AG09319 (cell line): ENCODE measurements at regions not wholly inside any gene's neighbourhood (a gene's known extent, or its start where the extent isn't known, plus 50 kb on each side); places are given as distances from the start of the nearest gene placed in this dataset.
A peak's percentile ranks its signal among the peaks of the same experiment; 100 is the strongest.

Source experiments
- DNase-seq: peaks from one replicate; pipeline ENCODE4 v3.0.0-alpha.2; 2010; ENCODE audit warnings: low read depth; ENCODE audit errors: extremely low read depth
- TF ChIP-seq, protein P1 (sequence below): IDR thresholded peaks from 2 replicates; pipeline ENCODE4 v1.5.1; 2011; ENCODE audit warnings: low read depth, mild to moderate bottlenecking, inconsistent platforms, low read length, moderate library complexity

DNA sequence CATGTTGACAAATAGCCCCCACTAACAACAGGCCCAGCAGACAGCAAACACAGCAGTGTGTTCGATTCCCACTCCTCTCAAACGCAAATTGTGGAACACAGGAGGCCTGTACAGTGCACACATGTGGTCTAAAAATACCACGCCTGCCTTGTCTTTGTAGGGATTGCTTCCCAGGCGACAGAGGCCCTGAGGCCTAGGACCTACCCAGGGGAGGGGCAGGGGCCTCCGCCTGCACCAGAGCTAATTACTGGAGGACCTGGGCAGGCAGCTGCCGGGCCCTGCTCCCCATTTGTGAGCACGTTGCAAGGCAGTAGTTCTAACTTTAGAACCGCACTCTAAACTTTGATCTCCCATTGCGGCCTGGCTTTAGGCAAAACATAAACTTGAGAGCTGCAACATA is 316.0 kb downstream of the TXNL1 start:
- TF ChIP-seq, protein P1, sequence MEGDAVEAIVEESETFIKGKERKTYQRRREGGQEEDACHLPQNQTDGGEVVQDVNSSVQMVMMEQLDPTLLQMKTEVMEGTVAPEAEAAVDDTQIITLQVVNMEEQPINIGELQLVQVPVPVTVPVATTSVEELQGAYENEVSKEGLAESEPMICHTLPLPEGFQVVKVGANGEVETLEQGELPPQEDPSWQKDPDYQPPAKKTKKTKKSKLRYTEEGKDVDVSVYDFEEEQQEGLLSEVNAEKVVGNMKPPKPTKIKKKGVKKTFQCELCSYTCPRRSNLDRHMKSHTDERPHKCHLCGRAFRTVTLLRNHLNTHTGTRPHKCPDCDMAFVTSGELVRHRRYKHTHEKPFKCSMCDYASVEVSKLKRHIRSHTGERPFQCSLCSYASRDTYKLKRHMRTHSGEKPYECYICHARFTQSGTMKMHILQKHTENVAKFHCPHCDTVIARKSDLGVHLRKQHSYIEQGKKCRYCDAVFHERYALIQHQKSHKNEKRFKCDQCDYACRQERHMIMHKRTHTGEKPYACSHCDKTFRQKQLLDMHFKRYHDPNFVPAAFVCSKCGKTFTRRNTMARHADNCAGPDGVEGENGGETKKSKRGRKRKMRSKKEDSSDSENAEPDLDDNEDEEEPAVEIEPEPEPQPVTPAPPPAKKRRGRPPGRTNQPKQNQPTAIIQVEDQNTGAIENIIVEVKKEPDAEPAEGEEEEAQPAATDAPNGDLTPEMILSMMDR = no peak

DNA sequence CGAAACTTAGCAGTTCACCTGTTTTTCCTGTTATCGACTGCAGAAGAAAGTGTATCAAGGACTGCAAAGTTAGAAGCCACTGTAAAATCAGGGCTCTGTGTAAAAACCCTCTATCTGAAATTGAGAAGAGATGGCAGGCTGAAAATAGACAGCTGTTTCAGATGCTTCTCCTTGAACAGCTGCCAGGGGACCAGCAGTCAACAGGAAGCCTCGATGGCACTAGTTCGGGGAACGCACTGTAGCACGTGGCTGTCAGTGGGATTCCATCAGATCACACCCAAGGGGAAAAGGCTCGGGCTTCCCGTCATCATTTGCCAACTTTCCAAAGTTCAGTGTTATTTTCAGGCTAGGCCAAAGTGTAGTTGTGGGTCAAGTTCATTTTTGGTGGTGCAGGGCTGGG is 316.9 kb downstream of the TXNL1 start:
- no peak for DNase-seq
- TF ChIP-seq, protein P1 = no peak

More for the DNA sequence above, 316.0 kb downstream of the TXNL1 start:
- no peak for DNase-seq

DNA sequence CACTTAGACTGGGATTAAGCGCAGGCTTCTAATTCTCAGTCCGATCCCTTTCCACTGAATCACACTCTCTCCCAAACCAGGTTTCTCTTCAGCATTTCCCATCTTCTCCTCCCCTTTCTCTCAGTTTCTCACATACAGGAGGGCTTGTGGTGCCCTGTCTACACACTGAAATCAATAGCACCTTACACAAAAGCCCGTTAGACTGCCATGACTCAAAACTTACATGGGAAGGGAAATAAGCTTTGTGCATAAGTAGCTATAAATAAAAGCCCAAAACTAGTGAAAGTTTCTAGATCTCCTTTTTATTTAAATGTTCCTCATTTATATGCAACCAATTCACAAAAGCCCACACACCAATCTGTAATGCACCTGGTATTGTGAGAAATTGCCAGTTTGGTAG is 318.4 kb downstream of the TXNL1 start:
- no peak for DNase-seq
- TF ChIP-seq, protein P1 = no peak

DNA sequence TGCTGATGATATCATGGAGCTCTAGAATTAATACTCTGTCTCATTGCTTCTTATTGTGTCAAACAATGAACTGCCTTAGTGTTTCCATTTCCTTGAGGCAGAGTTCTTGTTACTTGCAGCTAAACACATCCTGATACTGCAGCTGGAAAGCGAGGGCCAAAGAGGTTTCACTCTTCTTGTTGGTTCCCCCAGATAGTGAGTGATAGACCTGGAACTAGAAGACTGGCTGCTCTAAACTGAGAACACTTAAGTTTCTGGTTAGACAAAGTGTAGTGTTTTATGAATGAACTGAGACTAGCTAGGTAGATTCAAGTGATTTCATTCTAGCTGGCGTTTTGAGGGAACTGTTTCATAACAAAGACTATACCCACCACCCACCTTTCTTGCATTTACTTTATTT is 321.7 kb downstream of the TXNL1 start:
- no peak for DNase-seq
- TF ChIP-seq, protein P1 = no peak

DNA sequence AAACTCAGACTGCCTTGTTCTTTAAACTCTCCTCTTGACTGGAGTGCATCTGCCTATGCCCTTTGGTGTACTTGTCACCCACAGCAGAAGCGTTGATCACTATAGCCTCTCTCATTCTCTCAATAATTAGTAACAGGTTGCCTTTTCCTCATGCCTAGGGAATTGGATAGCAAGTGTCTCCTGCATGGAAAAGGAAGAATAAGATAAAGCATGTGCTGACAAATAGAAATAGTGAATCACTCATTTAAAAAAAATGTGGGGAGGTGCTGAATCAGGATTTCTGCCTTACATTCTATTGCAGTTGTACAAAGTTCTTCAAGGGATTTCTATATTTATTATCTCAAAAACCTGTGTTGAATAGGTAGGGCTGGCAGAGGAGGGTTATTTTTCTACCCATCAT is 323.0 kb downstream of the TXNL1 start:
- peak; percentile 7 for DNase-seq

DNA sequence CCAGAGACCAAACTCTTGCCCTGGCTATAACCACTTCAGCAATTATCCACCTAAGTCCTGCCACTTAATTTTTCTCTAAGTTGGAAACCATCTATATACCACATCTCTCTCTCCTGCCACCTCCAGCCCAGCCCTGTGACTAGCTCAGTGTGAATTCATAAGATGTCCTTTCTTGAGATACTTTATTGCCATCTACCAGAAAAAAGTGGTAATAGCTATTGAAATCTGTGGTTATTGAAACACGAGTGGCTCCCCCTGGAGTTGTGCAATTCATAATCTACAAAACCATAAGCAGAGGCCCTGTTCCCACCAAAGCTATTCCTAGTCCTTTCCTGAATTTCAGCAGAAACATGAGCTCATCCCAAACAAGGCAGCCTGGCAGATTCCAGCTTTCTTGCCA is 324.0 kb downstream of the TXNL1 start:
- TF ChIP-seq, protein P1 = no peak
- DNase-seq = no peak

More for the DNA sequence above, 323.0 kb downstream of the TXNL1 start:
- TF ChIP-seq, protein P1 = no peak

DNA sequence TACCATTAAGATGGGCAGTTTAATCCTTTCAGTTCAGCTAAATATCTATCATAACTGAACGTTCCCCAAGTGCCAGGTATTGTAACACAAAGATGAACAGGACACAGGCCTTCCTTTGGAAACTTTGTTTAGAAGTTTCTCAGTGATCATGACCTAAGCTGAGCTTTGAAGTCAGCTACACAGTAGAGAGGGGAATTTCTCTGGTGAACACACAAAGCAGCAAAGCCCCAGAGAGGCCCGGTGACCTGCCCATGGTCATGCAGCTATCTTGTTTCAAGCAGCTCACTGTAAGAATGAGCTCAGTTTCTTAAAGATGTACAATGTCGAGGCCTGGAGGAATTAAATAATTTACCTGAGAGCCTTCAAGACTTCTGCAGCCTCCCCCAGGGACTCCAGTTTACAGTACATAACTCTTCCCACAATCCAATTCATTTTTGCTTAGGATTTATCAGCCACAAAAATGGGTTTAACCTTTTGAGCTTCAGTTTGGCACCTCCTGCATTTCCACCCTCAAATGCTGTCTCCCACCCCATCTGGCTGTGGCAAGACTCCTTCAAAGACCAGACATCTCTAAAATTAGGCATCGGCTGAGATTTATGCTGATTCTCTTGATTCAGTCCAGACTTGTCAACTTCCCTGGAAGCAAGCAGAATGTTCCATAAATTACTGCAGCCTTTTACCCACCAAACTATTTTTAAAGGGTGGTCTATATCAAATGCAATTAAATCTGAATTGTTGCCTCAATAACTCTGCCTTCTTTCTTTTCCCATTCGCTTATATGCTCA is 325.6 kb downstream of the TXNL1 start:
- DNase-seq = no peak
- TF ChIP-seq, protein P1 = no peak
